ENCODE measurements at regions not wholly inside any gene's neighbourhood (a gene's known extent, or its start where the extent isn't known, plus 50 kb on each side); places are given as distances from the start of the nearest gene placed in this dataset.

- no peak for DNase-seq (ENCODE audit: low spot score)
These were observed 189.8 kb upstream of the PRKCQ start for GRCh38 chr10:6769704-6770417.

- no peak for DNase-seq (ENCODE audit: low spot score)
These were observed 186.2 kb upstream of the PRKCQ start for GRCh38 chr10:6766131-6766801.

- DNase-seq (ENCODE audit: low spot score) = no peak
These were observed 183.3 kb upstream of the PRKCQ start for GRCh38 chr10:6763423-6763822.

- DNase-seq (ENCODE audit: low spot score) = no peak
These were observed 182.9 kb upstream of the PRKCQ start for GRCh38 chr10:6763001-6763400.

GRCh38 chr10:6759961-6760360, 179.9 kb upstream of the PRKCQ start:
- no peak for DNase-seq (ENCODE audit: low spot score)

- no peak for DNase-seq (ENCODE audit: low spot score)
These were observed 177.1 kb upstream of the PRKCQ start for GRCh38 chr10:6757158-6757557.

GRCh38 chr10:6756716-6757115, 176.6 kb upstream of the PRKCQ start:
- DNase-seq (ENCODE audit: low spot score) = no peak

GRCh38 chr10:6755781-6756460, 175.8 kb upstream of the PRKCQ start:
- no peak for DNase-seq (ENCODE audit: low spot score)

GRCh38 chr10:6753644-6754043, 173.6 kb upstream of the PRKCQ start:
- no peak for DNase-seq (ENCODE audit: low spot score)

- no peak for DNase-seq (ENCODE audit: low spot score)
These were observed 171.3 kb upstream of the PRKCQ start for GRCh38 chr10:6751363-6751762.

GRCh38 chr10:6748981-6749635, 169.0 kb upstream of the PRKCQ start:
- DNase-seq (ENCODE audit: low spot score) = no peak

- DNase-seq (ENCODE audit: low spot score) = no peak
These were observed 168.0 kb upstream of the PRKCQ start for GRCh38 chr10:6748029-6748428.

GRCh38 chr10:6746782-6747181, 166.7 kb upstream of the PRKCQ start:
- no peak for DNase-seq (ENCODE audit: low spot score)

- no peak for DNase-seq (ENCODE audit: low spot score)
These were observed 163.3 kb upstream of the PRKCQ start for GRCh38 chr10:6743291-6743849.

GRCh38 chr10:6741541-6741941, 161.5 kb upstream of the PRKCQ start:
- DNase-seq (ENCODE audit: low spot score) = no peak

GRCh38 chr10:6739530-6740174, 159.6 kb upstream of the PRKCQ start:
- DNase-seq (ENCODE audit: low spot score) = no peak

- no peak for DNase-seq (ENCODE audit: low spot score)
These were observed 158.2 kb upstream of the PRKCQ start for GRCh38 chr10:6738112-6738768.

GRCh38 chr10:6737758-6738111, 157.7 kb upstream of the PRKCQ start:
- DNase-seq (ENCODE audit: low spot score) = no peak

GRCh38 chr10:6737080-6737641, 157.1 kb upstream of the PRKCQ start:
- no peak for DNase-seq (ENCODE audit: low spot score)

GRCh38 chr10:6734286-6734685, 154.2 kb upstream of the PRKCQ start:
- no peak for DNase-seq (ENCODE audit: low spot score)

- no peak for DNase-seq (ENCODE audit: low spot score)
These were observed 149.8 kb upstream of the PRKCQ start for GRCh38 chr10:6729861-6730344.

All from germinal center (tissue), 1 donor.